ENCODE measurements at regions not wholly inside any gene's neighbourhood (a gene's known extent, or its start where the extent isn't known, plus 50 kb on each side); places are given as distances from the start of the nearest gene placed in this dataset.

GRCh38 chr15:68495981-68496705 lies 64.2 kb upstream of the ITGA11 start:
- TF ChIP-seq, protein P1, sequence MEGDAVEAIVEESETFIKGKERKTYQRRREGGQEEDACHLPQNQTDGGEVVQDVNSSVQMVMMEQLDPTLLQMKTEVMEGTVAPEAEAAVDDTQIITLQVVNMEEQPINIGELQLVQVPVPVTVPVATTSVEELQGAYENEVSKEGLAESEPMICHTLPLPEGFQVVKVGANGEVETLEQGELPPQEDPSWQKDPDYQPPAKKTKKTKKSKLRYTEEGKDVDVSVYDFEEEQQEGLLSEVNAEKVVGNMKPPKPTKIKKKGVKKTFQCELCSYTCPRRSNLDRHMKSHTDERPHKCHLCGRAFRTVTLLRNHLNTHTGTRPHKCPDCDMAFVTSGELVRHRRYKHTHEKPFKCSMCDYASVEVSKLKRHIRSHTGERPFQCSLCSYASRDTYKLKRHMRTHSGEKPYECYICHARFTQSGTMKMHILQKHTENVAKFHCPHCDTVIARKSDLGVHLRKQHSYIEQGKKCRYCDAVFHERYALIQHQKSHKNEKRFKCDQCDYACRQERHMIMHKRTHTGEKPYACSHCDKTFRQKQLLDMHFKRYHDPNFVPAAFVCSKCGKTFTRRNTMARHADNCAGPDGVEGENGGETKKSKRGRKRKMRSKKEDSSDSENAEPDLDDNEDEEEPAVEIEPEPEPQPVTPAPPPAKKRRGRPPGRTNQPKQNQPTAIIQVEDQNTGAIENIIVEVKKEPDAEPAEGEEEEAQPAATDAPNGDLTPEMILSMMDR (conservative IDR thresholded peaks at IDR 0.05 in 1 of 2, IDR thresholded peaks at IDR 0.05 in 1 of 2; ENCODE audit: extremely low read depth in 1 of 2, insufficient read depth in 1 of 2, low read depth in 1 of 2, low read length in 2 of 2) = no peak
- TF ChIP-seq EZH2 (IDR thresholded peaks at IDR 0.05; ENCODE audit: borderline replicate concordance, low read length) = no peak
